K562 (cell line): ENCODE measurements at regions not wholly inside any gene's neighbourhood (a gene's known extent, or its start where the extent isn't known, plus 50 kb on each side); places are given as distances from the start of the nearest gene placed in this dataset.

Experiments
- FOXJ3 ChIP-seq: sonication (generic); formaldehyde crosslinking; IDR thresholded peaks from 2 replicates; pipeline ENCODE4 v1.4.0; 2020; ENCODE audit warnings: mild to moderate bottlenecking, missing genetic modification reagents
- POLR2B ChIP-seq: fragments of 450-650 bp; IDR thresholded peaks from 2 replicates; pipeline ENCODE4 v1.6.1; 2018; ENCODE audit warnings: low read depth; ENCODE audit not compliant: partially characterized antibody
- RBM22 ChIP-seq: fragments of 200-400 bp; formaldehyde crosslinking; IDR thresholded peaks from 2 replicates; pipeline ENCODE4 v1.6.1; 2018; ENCODE audit warnings: low read length, low read depth; ENCODE audit not compliant: poor library complexity, severe bottlenecking
- SRSF9 ChIP-seq: fragments of 200-400 bp; formaldehyde crosslinking; IDR thresholded peaks from 2 replicates; pipeline ENCODE4 v1.6.1; 2017; ENCODE audit warnings: low read depth, low read length, borderline replicate concordance
- TEAD4 ChIP-seq, 2 experiments: sonication (generic) in 1 of 2; formaldehyde crosslinking in 1 of 2; IDR thresholded peaks; 2 replicates each; pipeline versions ENCODE4 v1.6.1 to v1.8.0; 2012 to 2022; ENCODE audit warnings: borderline replicate concordance in 1 of 2, inconsistent platforms in 1 of 2, low read length in 1 of 2, mild to moderate bottlenecking in 1 of 2, missing genetic modification reagents in 1 of 2
- ZBTB7A ChIP-seq: IDR thresholded peaks from 2 replicates; pipeline ENCODE4 v1.6.1; 2011; ENCODE audit warnings: low read depth, mild to moderate bottlenecking, low read length, moderate library complexity, borderline replicate concordance; ENCODE audit not compliant: control insufficient read depth
- TF ChIP-seq, protein P1 (sequence below), 3 experiments: IDR thresholded peaks in 2 of 3; conservative IDR thresholded peaks in 1 of 3; 2 replicates each; pipeline ENCODE4 v1.5.1; 2011 to 2012; ENCODE audit warnings: low read length in 3 of 3, mild to moderate bottlenecking in 3 of 3, control low read depth in 2 of 3, improper control_type of control experiment in 1 of 3, inconsistent platforms in 1 of 3, low read depth in 1 of 3, mixed read lengths in 1 of 3, moderate library complexity in 1 of 3; ENCODE audit not compliant: insufficient read depth in 2 of 3
- TF ChIP-seq, protein P2 (sequence below): fragments of 450-650 bp; IDR thresholded peaks from 2 replicates; pipeline ENCODE4 v1.6.1; 2017; ENCODE audit warnings: mild to moderate bottlenecking, moderate library complexity

- TF ChIP-seq, protein P1, sequence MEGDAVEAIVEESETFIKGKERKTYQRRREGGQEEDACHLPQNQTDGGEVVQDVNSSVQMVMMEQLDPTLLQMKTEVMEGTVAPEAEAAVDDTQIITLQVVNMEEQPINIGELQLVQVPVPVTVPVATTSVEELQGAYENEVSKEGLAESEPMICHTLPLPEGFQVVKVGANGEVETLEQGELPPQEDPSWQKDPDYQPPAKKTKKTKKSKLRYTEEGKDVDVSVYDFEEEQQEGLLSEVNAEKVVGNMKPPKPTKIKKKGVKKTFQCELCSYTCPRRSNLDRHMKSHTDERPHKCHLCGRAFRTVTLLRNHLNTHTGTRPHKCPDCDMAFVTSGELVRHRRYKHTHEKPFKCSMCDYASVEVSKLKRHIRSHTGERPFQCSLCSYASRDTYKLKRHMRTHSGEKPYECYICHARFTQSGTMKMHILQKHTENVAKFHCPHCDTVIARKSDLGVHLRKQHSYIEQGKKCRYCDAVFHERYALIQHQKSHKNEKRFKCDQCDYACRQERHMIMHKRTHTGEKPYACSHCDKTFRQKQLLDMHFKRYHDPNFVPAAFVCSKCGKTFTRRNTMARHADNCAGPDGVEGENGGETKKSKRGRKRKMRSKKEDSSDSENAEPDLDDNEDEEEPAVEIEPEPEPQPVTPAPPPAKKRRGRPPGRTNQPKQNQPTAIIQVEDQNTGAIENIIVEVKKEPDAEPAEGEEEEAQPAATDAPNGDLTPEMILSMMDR (IDR thresholded peaks at IDR 0.05 in 2 of 3, conservative IDR thresholded peaks at IDR 0.05 in 1 of 3; ENCODE audit: insufficient read depth in 2 of 3, low read depth in 1 of 3, low read length in 3 of 3) = no peak
- TF ChIP-seq RBM22 (no peak), ZBTB7A (no peak), SRSF9 (no peak), POLR2B (no peak), TEAD4 (IDR thresholded peaks at IDR 0.05; ENCODE audit: low read length) (no peak), TEAD4 (CRISPR knock-in tag; IDR thresholded peaks at IDR 0.05; ENCODE audit: borderline replicate concordance) (no peak), FOXJ3 (no peak)
- TF ChIP-seq, protein P2, sequence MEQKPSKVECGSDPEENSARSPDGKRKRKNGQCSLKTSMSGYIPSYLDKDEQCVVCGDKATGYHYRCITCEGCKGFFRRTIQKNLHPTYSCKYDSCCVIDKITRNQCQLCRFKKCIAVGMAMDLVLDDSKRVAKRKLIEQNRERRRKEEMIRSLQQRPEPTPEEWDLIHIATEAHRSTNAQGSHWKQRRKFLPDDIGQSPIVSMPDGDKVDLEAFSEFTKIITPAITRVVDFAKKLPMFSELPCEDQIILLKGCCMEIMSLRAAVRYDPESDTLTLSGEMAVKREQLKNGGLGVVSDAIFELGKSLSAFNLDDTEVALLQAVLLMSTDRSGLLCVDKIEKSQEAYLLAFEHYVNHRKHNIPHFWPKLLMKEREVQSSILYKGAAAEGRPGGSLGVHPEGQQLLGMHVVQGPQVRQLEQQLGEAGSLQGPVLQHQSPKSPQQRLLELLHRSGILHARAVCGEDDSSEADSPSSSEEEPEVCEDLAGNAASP = no peak
These were observed 465.1 kb upstream of the SLC10A2 start for GRCh38 chr13:103531278-103531677.
